ENCODE measurements at regions not wholly inside any gene's neighbourhood (a gene's known extent, or its start where the extent isn't known, plus 50 kb on each side); places are given as distances from the start of the nearest gene placed in this dataset.
"Not testable (repeated sequence)": the region's sequence is repeated elsewhere in the genome, so short reads cannot be mapped to it uniquely, and the experiment has no call there.

- TF ChIP-seq, protein P1, sequence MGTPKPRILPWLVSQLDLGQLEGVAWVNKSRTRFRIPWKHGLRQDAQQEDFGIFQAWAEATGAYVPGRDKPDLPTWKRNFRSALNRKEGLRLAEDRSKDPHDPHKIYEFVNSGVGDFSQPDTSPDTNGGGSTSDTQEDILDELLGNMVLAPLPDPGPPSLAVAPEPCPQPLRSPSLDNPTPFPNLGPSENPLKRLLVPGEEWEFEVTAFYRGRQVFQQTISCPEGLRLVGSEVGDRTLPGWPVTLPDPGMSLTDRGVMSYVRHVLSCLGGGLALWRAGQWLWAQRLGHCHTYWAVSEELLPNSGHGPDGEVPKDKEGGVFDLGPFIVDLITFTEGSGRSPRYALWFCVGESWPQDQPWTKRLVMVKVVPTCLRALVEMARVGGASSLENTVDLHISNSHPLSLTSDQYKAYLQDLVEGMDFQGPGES (IDR thresholded peaks at IDR 0.05): not testable (repeated sequence)
- not testable (repeated sequence) for TF ChIP-seq POLR2AphosphoS2 (IDR thresholded peaks at IDR 0.05; ENCODE audit: low read depth, low read length); KDM1A (IDR thresholded peaks at IDR 0.05; ENCODE audit: borderline replicate concordance); BRCA1 (IDR thresholded peaks at IDR 0.05; ENCODE audit: low read depth, low read length); POLR2A (IDR thresholded peaks at IDR 0.05; ENCODE audit: low read depth, low read length); ZNF384 (IDR thresholded peaks at IDR 0.05; ENCODE audit: borderline replicate concordance, low read depth, low read length); CREM (IDR thresholded peaks at IDR 0.05; ENCODE audit: low read depth); SPI1 (IDR thresholded peaks at IDR 0.05; ENCODE audit: borderline replicate concordance, insufficient read depth, low read depth, low read length); IKZF1 (conservative IDR thresholded peaks at IDR 0.05); RAD21 (IDR thresholded peaks at IDR 0.05; ENCODE audit: insufficient read depth, low read depth, low read length); YY1 (IDR thresholded peaks at IDR 0.05; ENCODE audit: low read depth, low read length); CBX3 (IDR thresholded peaks at IDR 0.05; ENCODE audit: borderline replicate concordance, low read depth)
- TF ChIP-seq, protein P2, sequence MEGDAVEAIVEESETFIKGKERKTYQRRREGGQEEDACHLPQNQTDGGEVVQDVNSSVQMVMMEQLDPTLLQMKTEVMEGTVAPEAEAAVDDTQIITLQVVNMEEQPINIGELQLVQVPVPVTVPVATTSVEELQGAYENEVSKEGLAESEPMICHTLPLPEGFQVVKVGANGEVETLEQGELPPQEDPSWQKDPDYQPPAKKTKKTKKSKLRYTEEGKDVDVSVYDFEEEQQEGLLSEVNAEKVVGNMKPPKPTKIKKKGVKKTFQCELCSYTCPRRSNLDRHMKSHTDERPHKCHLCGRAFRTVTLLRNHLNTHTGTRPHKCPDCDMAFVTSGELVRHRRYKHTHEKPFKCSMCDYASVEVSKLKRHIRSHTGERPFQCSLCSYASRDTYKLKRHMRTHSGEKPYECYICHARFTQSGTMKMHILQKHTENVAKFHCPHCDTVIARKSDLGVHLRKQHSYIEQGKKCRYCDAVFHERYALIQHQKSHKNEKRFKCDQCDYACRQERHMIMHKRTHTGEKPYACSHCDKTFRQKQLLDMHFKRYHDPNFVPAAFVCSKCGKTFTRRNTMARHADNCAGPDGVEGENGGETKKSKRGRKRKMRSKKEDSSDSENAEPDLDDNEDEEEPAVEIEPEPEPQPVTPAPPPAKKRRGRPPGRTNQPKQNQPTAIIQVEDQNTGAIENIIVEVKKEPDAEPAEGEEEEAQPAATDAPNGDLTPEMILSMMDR (IDR thresholded peaks at IDR 0.05 in 2 of 3, conservative IDR thresholded peaks at IDR 0.05 in 1 of 3; ENCODE audit: control insufficient read depth in 2 of 3, extremely low read depth in 1 of 3, insufficient read depth in 1 of 3, low read depth in 3 of 3, low read length in 3 of 3): not testable (repeated sequence)
These were observed 99.3 kb downstream of the PRR15 start for GRCh38 chr7:29662899-29663298.

All from GM12878 (cell line).